ENCODE measurements at regions not wholly inside any gene's neighbourhood (a gene's known extent, or its start where the extent isn't known, plus 50 kb on each side); places are given as distances from the start of the nearest gene placed in this dataset.

DNA sequence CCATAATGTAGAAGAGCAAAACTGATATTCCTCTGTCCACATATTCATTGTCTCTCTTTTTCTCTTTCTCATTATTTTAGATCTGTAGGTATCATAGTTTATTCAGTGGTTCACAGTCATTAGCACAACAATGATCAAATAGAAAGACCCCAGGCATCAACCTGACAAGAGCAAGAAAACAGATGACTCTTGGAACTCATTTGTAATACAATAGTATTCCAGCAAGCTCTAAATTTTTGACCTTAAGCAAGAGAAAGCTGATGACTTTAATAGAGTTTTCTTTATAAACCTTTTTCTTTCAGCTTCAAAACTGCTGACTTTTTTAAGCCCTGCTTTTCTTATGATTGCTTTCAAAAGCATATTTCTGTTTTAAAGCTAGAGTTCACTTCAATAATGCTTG lies 507.5 kb upstream of the SORCS1 start:
- Histone ChIP-seq H3K4me1 (ENCODE audit: control insufficient read depth in 4 of 4, insufficient read depth in 4 of 4, low read length in 3 of 4) (no peaks in the 10 kb centered on the region), H3K36me3 (ENCODE audit: control insufficient read depth in 4 of 4, insufficient read depth in 3 of 4, low read depth in 1 of 4, low read length in 3 of 4) (no peaks in the 10 kb centered on the region), H3K4me3 (ENCODE audit: low read depth in 1 of 3, low read length in 3 of 3) (no peak overlapping the region), H3K27ac (ENCODE audit: low read depth in 1 of 2, low read length in 2 of 2) (no peak overlapping the region), H3K27me3 (ENCODE audit: control insufficient read depth in 4 of 4, insufficient read depth in 4 of 4, low read length in 3 of 4) (peaks cover 0 to 3% (median 0%) of the 10 kb centered on the region in 4 donors), H3K9ac (ENCODE audit: low read depth in 1 of 2, low read length in 2 of 2) (no peak overlapping the region), H3K9me3 (ENCODE audit: control insufficient read depth in 4 of 4, low read length in 3 of 4) (no peaks in the 10 kb centered on the region)
- TF ChIP-seq, protein P1, sequence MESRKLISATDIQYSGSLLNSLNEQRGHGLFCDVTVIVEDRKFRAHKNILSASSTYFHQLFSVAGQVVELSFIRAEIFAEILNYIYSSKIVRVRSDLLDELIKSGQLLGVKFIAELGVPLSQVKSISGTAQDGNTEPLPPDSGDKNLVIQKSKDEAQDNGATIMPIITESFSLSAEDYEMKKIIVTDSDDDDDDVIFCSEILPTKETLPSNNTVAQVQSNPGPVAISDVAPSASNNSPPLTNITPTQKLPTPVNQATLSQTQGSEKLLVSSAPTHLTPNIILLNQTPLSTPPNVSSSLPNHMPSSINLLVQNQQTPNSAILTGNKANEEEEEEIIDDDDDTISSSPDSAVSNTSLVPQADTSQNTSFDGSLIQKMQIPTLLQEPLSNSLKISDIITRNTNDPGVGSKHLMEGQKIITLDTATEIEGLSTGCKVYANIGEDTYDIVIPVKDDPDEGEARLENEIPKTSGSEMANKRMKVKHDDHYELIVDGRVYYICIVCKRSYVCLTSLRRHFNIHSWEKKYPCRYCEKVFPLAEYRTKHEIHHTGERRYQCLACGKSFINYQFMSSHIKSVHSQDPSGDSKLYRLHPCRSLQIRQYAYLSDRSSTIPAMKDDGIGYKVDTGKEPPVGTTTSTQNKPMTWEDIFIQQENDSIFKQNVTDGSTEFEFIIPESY (IDR thresholded peaks at IDR 0.05), result no peak
- TF ChIP-seq FOXA1 (IDR thresholded peaks at IDR 0.05), result no peak
- DNase-seq (ENCODE audit: low spot score), result no peak

DNA sequence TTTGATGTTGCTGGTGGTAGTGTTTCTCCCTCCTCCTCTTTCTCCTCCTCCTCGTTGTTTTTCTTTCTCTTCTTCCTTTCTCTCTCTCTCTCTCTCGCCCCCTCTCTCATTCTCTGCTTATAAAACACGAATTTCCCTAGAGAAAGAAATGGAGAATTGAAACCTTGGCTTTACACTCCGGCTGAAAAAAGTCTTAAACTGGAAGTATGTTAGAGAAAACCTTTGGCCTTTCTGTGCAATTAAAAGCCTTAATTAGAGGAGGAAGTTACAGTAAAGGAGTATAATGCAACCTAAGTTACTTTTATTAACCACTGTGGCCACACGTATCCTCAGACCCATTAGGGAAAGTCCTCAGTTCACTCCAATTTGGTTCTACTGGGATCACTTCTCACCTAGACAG lies 501.7 kb upstream of the SORCS1 start:
- DNase-seq (ENCODE audit: low spot score), result no peak
- 54% methylated on average over 5 of the region's 5 CpGs for WGBS
- TF ChIP-seq NR2F2 (IDR thresholded peaks at IDR 0.05), result no peak
- TF ChIP-seq, protein P2, sequence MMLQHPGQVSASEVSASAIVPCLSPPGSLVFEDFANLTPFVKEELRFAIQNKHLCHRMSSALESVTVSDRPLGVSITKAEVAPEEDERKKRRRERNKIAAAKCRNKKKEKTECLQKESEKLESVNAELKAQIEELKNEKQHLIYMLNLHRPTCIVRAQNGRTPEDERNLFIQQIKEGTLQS (IDR thresholded peaks at IDR 0.05), result no peak
- no peak for TF ChIP-seq HNF4G (IDR thresholded peaks at IDR 0.05)
- TF ChIP-seq EGR1 (IDR thresholded peaks at IDR 0.05; ENCODE audit: low read depth in 2 of 2), result no peak
- TF ChIP-seq RXRA (IDR thresholded peaks at IDR 0.05), result no peak
- no peak for TF ChIP-seq YY1 (IDR thresholded peaks at IDR 0.05)
- TF ChIP-seq, protein P3, sequence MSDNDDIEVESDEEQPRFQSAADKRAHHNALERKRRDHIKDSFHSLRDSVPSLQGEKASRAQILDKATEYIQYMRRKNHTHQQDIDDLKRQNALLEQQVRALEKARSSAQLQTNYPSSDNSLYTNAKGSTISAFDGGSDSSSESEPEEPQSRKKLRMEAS (IDR thresholded peaks at IDR 0.05), result no peak
- TF ChIP-seq FOXA2 (IDR thresholded peaks at IDR 0.05), result no peak
- TF ChIP-seq RAD21 (IDR thresholded peaks at IDR 0.05), result no peak
- TF ChIP-seq, protein P4, sequence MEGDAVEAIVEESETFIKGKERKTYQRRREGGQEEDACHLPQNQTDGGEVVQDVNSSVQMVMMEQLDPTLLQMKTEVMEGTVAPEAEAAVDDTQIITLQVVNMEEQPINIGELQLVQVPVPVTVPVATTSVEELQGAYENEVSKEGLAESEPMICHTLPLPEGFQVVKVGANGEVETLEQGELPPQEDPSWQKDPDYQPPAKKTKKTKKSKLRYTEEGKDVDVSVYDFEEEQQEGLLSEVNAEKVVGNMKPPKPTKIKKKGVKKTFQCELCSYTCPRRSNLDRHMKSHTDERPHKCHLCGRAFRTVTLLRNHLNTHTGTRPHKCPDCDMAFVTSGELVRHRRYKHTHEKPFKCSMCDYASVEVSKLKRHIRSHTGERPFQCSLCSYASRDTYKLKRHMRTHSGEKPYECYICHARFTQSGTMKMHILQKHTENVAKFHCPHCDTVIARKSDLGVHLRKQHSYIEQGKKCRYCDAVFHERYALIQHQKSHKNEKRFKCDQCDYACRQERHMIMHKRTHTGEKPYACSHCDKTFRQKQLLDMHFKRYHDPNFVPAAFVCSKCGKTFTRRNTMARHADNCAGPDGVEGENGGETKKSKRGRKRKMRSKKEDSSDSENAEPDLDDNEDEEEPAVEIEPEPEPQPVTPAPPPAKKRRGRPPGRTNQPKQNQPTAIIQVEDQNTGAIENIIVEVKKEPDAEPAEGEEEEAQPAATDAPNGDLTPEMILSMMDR (IDR thresholded peaks at IDR 0.05; ENCODE audit: low read depth, low read length, missing input control), result no peak
- H3K9me3 ChIP-seq (ENCODE audit: control insufficient read depth in 4 of 4, low read length in 3 of 4), result no peaks in the 10 kb centered on the region
- no peaks in the 10 kb centered on the region for H3K4me1 ChIP-seq (ENCODE audit: control insufficient read depth in 4 of 4, insufficient read depth in 4 of 4, low read length in 3 of 4)
- H3K36me3 ChIP-seq (ENCODE audit: control insufficient read depth in 4 of 4, insufficient read depth in 3 of 4, low read depth in 1 of 4, low read length in 3 of 4), result no peaks in the 10 kb centered on the region
- peaks cover 0 to 3% (median 0%) of the 10 kb centered on the region in 4 donors for H3K27me3 ChIP-seq (ENCODE audit: control insufficient read depth in 4 of 4, insufficient read depth in 4 of 4, low read length in 3 of 4)
- no peak overlapping the region for H3K9ac ChIP-seq (ENCODE audit: low read depth in 1 of 2, low read length in 2 of 2)
- H3K27ac ChIP-seq (ENCODE audit: low read depth in 1 of 2, low read length in 2 of 2), result no peak overlapping the region
- no peak overlapping the region for H3K4me3 ChIP-seq (ENCODE audit: low read depth in 1 of 3, low read length in 3 of 3)

DNA sequence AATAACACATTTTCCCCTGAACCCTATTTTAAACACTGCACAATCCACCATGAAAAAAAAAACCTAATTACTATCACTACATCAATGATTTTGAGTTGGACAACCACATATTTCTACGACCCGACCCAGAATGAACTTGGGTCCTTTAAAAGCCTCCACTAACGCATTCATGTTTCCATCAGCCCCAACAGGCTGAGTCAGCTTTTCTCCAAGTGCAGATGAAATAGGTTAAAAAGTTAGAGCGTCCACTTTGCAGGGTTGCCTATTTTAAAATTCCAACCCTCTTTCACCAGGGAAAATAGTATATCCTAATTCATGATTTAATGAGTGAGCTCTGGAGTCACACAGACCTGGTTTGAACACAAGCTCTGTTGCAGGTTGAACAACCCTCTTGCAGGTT lies 501.0 kb upstream of the SORCS1 start:
- no peaks in the 10 kb centered on the region for H3K36me3 ChIP-seq (ENCODE audit: control insufficient read depth in 4 of 4, insufficient read depth in 3 of 4, low read depth in 1 of 4, low read length in 3 of 4)
- no peak overlapping the region for H3K27ac ChIP-seq (ENCODE audit: low read depth in 1 of 2, low read length in 2 of 2)
- no peak overlapping the region for H3K9ac ChIP-seq (ENCODE audit: low read depth in 1 of 2, low read length in 2 of 2)
- 85% methylated on average over 4 of the region's 4 CpGs for WGBS
- no peaks in the 10 kb centered on the region for H3K9me3 ChIP-seq (ENCODE audit: control insufficient read depth in 4 of 4, low read length in 3 of 4)
- no peaks in the 10 kb centered on the region for H3K4me1 ChIP-seq (ENCODE audit: control insufficient read depth in 4 of 4, insufficient read depth in 4 of 4, low read length in 3 of 4)
- peaks cover 0 to 3% (median 0%) of the 10 kb centered on the region in 4 donors for H3K27me3 ChIP-seq (ENCODE audit: control insufficient read depth in 4 of 4, insufficient read depth in 4 of 4, low read length in 3 of 4)
- no peak overlapping the region for H3K4me3 ChIP-seq (ENCODE audit: low read depth in 1 of 3, low read length in 3 of 3)
- DNase-seq (ENCODE audit: low spot score), result no peak
- TF ChIP-seq HNF4A (conservative IDR thresholded peaks at IDR 0.05), result no peak
- TF ChIP-seq SP1 (IDR thresholded peaks at IDR 0.05), result no peak
- no peak for TF ChIP-seq NR2F2 (IDR thresholded peaks at IDR 0.05)
- TF ChIP-seq JUND (IDR thresholded peaks at IDR 0.05), result no peak
- no peak for TF ChIP-seq EGR1 (IDR thresholded peaks at IDR 0.05; ENCODE audit: low read depth in 2 of 2)
- TF ChIP-seq HNF4G (IDR thresholded peaks at IDR 0.05), result no peak
- TF ChIP-seq, protein P2 (IDR thresholded peaks at IDR 0.05), result no peak
- no peak for TF ChIP-seq GABPA (IDR thresholded peaks at IDR 0.05 in 1 of 2, conservative IDR thresholded peaks at IDR 0.05 in 1 of 2)
- TF ChIP-seq, protein P5, sequence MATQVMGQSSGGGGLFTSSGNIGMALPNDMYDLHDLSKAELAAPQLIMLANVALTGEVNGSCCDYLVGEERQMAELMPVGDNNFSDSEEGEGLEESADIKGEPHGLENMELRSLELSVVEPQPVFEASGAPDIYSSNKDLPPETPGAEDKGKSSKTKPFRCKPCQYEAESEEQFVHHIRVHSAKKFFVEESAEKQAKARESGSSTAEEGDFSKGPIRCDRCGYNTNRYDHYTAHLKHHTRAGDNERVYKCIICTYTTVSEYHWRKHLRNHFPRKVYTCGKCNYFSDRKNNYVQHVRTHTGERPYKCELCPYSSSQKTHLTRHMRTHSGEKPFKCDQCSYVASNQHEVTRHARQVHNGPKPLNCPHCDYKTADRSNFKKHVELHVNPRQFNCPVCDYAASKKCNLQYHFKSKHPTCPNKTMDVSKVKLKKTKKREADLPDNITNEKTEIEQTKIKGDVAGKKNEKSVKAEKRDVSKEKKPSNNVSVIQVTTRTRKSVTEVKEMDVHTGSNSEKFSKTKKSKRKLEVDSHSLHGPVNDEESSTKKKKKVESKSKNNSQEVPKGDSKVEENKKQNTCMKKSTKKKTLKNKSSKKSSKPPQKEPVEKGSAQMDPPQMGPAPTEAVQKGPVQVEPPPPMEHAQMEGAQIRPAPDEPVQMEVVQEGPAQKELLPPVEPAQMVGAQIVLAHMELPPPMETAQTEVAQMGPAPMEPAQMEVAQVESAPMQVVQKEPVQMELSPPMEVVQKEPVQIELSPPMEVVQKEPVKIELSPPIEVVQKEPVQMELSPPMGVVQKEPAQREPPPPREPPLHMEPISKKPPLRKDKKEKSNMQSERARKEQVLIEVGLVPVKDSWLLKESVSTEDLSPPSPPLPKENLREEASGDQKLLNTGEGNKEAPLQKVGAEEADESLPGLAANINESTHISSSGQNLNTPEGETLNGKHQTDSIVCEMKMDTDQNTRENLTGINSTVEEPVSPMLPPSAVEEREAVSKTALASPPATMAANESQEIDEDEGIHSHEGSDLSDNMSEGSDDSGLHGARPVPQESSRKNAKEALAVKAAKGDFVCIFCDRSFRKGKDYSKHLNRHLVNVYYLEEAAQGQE (IDR thresholded peaks at IDR 0.05), result no peak
- no peak for TF ChIP-seq TAF1 (conservative IDR thresholded peaks at IDR 0.05)
- TF ChIP-seq, protein P1 (IDR thresholded peaks at IDR 0.05), result no peak

All from liver (tissue), 8 donors.